H9 (cell line): ENCODE measurements at regions not wholly inside any gene's neighbourhood (a gene's known extent, or its start where the extent isn't known, plus 50 kb on each side); places are given as distances from the start of the nearest gene placed in this dataset.

ENCODE experiments used
- DNase-seq: peaks from one replicate; pipeline ENCODE4 v3.0.0-alpha.2; 2017
- H2AFZ ChIP-seq: one replicate; pipeline ENCODE4 v1.6.1; 2013; ENCODE audit warnings: mild to moderate bottlenecking, low read length, control low read depth, moderate library complexity
- H2AK5ac ChIP-seq: 2 replicates; pipeline ENCODE4 v1.6.1; 2013; ENCODE audit warnings: low read length, control low read depth, mixed read lengths; ENCODE audit not compliant: insufficient read length
- H2BK120ac ChIP-seq: one replicate; pipeline ENCODE4 v1.6.1; 2013; ENCODE audit warnings: low read depth, mild to moderate bottlenecking, low read length, control low read depth, inconsistent platforms; ENCODE audit not compliant: poor library complexity, severe bottlenecking
- H2BK12ac ChIP-seq: 2 replicates; pipeline ENCODE4 v1.6.1; 2013; ENCODE audit warnings: low read length, control low read depth, mixed read lengths, low read depth; ENCODE audit not compliant: insufficient read length
- H2BK15ac ChIP-seq: 2 replicates; pipeline ENCODE4 v1.6.1; 2013; ENCODE audit warnings: low read depth, low read length, control low read depth
- H2BK20ac ChIP-seq: one replicate; pipeline ENCODE4 v1.6.1; 2013; ENCODE audit warnings: low read depth, mild to moderate bottlenecking, low read length, control low read depth, inconsistent platforms; ENCODE audit not compliant: poor library complexity, severe bottlenecking
- H2BK5ac ChIP-seq: 2 replicates; pipeline ENCODE4 v1.6.1; 2013; ENCODE audit warnings: low read length, control low read depth, mixed read lengths; ENCODE audit not compliant: insufficient read length
- H3K14ac ChIP-seq: 2 replicates; pipeline ENCODE4 v1.6.1; 2013; ENCODE audit warnings: low read length, control low read depth; ENCODE audit not compliant: insufficient read depth
- H3K18ac ChIP-seq: 2 replicates; pipeline ENCODE4 v1.6.1; 2013; ENCODE audit warnings: low read depth, mild to moderate bottlenecking, mixed read lengths, low read length, control low read depth; ENCODE audit not compliant: insufficient read length
- H3K23ac ChIP-seq: 2 replicates; pipeline ENCODE4 v1.6.1; 2013; ENCODE audit warnings: low read length, control low read depth, mixed read lengths, low read depth; ENCODE audit not compliant: insufficient read length
- H3K23me2 ChIP-seq: 2 replicates; pipeline ENCODE4 v1.6.1; 2013; ENCODE audit warnings: low read depth, mild to moderate bottlenecking, mixed read lengths, low read length, control low read depth; ENCODE audit not compliant: insufficient read length, poor library complexity, severe bottlenecking
- H3K27ac ChIP-seq: 2 replicates; pipeline ENCODE4 v1.5.1; 2013; ENCODE audit warnings: low read length, control low read depth, mixed read lengths, low read depth; ENCODE audit not compliant: insufficient read length
- H3K27me3 ChIP-seq: 2 replicates; pipeline ENCODE4 v1.6.1; 2013; ENCODE audit warnings: low read length, control low read depth, inconsistent platforms; ENCODE audit not compliant: insufficient read depth
- H3K4ac ChIP-seq: 2 replicates; pipeline ENCODE4 v1.6.1; 2013; ENCODE audit warnings: low read depth, mild to moderate bottlenecking, control low read depth, inconsistent platforms, low read length, moderate library complexity
- H3K4me1 ChIP-seq: 2 replicates; pipeline ENCODE4 v1.6.1; 2013; ENCODE audit warnings: low read length, control low read depth, inconsistent platforms; ENCODE audit not compliant: insufficient read depth
- H3K4me2 ChIP-seq: 2 replicates; pipeline ENCODE4 v1.6.1; 2013; ENCODE audit warnings: low read length, control low read depth, mixed read lengths; ENCODE audit not compliant: insufficient read length, insufficient read depth
- H3K56ac ChIP-seq: 2 replicates; pipeline ENCODE4 v1.6.1; 2013; ENCODE audit warnings: low read depth, mild to moderate bottlenecking, mixed read lengths, low read length, control low read depth; ENCODE audit not compliant: insufficient read length
- H3K79me1 ChIP-seq: 2 replicates; pipeline ENCODE4 v1.6.1; 2013; ENCODE audit warnings: low read depth, mild to moderate bottlenecking, moderate library complexity, low read length, control low read depth, inconsistent platforms; ENCODE audit not compliant: insufficient read depth, poor library complexity, severe bottlenecking
- H3K79me2 ChIP-seq: 2 replicates; pipeline ENCODE4 v1.6.1; 2013; ENCODE audit warnings: low read length, control low read depth, inconsistent platforms; ENCODE audit not compliant: insufficient read depth
- H3K9ac ChIP-seq: 2 replicates; pipeline ENCODE4 v1.6.1; 2013; ENCODE audit warnings: low read length, control low read depth, mixed read lengths; ENCODE audit not compliant: insufficient read length; ENCODE audit errors: extremely low read depth
- H3K9me3 ChIP-seq: one replicate; pipeline ENCODE4 v1.6.1; 2013; ENCODE audit warnings: low read depth, low read length, inconsistent platforms; ENCODE audit not compliant: control insufficient read depth
- H3T11ph ChIP-seq: one replicate; pipeline ENCODE4 v1.6.1; 2013; ENCODE audit warnings: mild to moderate bottlenecking, low read length, control low read depth, inconsistent platforms
- H4K20me1 ChIP-seq: one replicate; pipeline ENCODE4 v1.6.1; 2013; ENCODE audit not compliant: control insufficient read depth, insufficient read length, insufficient read depth
- H4K5ac ChIP-seq: 2 replicates; pipeline ENCODE4 v1.6.1; 2013; ENCODE audit warnings: low read depth, mild to moderate bottlenecking, mixed read lengths, low read length, control low read depth; ENCODE audit not compliant: insufficient read length
- H4K8ac ChIP-seq: replicated peaks from 2 replicates; pipeline ENCODE4 v1.6.1; 2013; ENCODE audit warnings: low read length, control low read depth, mixed read lengths, low read depth; ENCODE audit not compliant: insufficient read length
- H4K91ac ChIP-seq: 2 replicates; pipeline ENCODE4 v1.6.1; 2013; ENCODE audit warnings: low read depth, mild to moderate bottlenecking, moderate library complexity, mixed read lengths, low read length, control low read depth; ENCODE audit not compliant: insufficient read length
- H3K27ac Mint-ChIP-seq, 3 experiments: 2 replicates in 2 of 3; 3 replicates in 1 of 3; pipeline ENCODE4 v1.8.0; 2020 to 2021; ENCODE audit warnings: mixed read lengths in 3 of 3, mild to moderate bottlenecking in 1 of 3, moderate library complexity in 1 of 3
- H3K27me3 Mint-ChIP-seq: 2 replicates; pipeline ENCODE4 v1.8.0; 2021; ENCODE audit warnings: low read depth, mild to moderate bottlenecking, moderate library complexity, mixed read lengths
- H3K36me3 Mint-ChIP-seq, 3 experiments: 2 replicates in 2 of 3; 3 replicates in 1 of 3; pipeline ENCODE4 v1.8.0; 2020 to 2021; ENCODE audit warnings: low read depth in 3 of 3, mixed read lengths in 3 of 3; ENCODE audit not compliant: insufficient read depth in 1 of 3
- H3K4me1 Mint-ChIP-seq, 2 experiments: 2 replicates each; pipeline ENCODE4 v1.8.0; 2020; ENCODE audit warnings: mixed read lengths in 2 of 2
- H3K4me3 Mint-ChIP-seq, 2 experiments: 2 replicates in 1 of 2; 3 replicates in 1 of 2; pipeline ENCODE4 v1.8.0; 2020 to 2021; ENCODE audit warnings: mild to moderate bottlenecking in 2 of 2, mixed read lengths in 2 of 2, moderate library complexity in 1 of 2
- H3K9me3 Mint-ChIP-seq, 2 experiments: 2 replicates in 1 of 2; 3 replicates in 1 of 2; pipeline ENCODE4 v1.8.0; 2020; ENCODE audit warnings: mild to moderate bottlenecking in 2 of 2, mixed read lengths in 2 of 2, moderate library complexity in 1 of 2
- WGBS: extraction: QIAGEN DNeasy Blood & Tissue Kit; methylation state at CpG from one replicate; pipeline ENCODE4 v1.1.7; 2013; ENCODE audit warnings: missing lambda C conversion rate, low lambda C conversion rate, mixed read lengths; ENCODE audit not compliant: insufficient read length; ENCODE audit errors: extremely low coverage; 5-methylcytosine and 5-hydroxymethylcytosine counted together
- TF ChIP-seq, protein P1 (sequence below): fragments of 200-600 bp; sonication (generic); conservative IDR thresholded peaks from 3 replicates; pipeline ENCODE4 v1.8.0; 2021; ENCODE audit warnings: antibody characterized with exemption, mild to moderate bottlenecking

DNA sequence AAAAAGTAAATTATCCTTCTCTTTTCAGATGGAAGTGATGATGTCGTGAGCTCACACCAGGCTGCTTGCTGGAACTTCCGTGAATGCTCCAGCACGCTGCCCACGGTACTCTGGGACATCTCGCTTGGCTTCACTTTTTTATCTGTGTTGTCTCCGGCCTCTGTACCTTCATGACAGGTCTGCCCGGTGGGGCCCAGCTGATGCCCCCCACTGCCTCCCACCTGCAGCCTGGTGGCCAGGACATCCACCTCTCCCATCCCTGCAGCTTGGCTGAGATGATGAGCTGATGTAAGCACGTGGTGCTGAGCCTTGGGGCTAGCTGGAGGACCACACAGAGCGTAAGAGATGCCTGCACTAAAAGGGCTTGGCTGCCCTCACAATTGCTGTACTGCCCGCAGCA, 59.0 kb upstream of the HELT start:
- Histone ChIP-seq H2BK120ac (no peak overlapping the region), H4K8ac (no peak overlapping the region), H2BK12ac (no peak overlapping the region), H3K4me1 (no peaks in the 10 kb centered on the region), H4K20me1 (no peaks in the 10 kb centered on the region), H3K27ac (no peak overlapping the region), H3K14ac (no peak overlapping the region), H2BK20ac (no peak overlapping the region), H3K79me2 (no peaks in the 10 kb centered on the region), H3K4me2 (no peak overlapping the region), H2AK5ac (no peak overlapping the region), H3K27me3 (no peaks in the 10 kb centered on the region), H3T11ph (no peak overlapping the region), H3K23ac (no peak overlapping the region), H4K5ac (no peak overlapping the region), H3K18ac (no peak overlapping the region), H3K9me3 (no peaks in the 10 kb centered on the region), H2BK5ac (no peak overlapping the region), H3K56ac (no peak overlapping the region), H2BK15ac (no peak overlapping the region), H3K79me1 (no peaks in the 10 kb centered on the region), H2AFZ (no peak overlapping the region), H4K91ac (no peak overlapping the region), H3K4ac (no peak overlapping the region), H3K9ac (no peak overlapping the region), H3K23me2 (no peaks in the 10 kb centered on the region)
- Mint-ChIP-seq H3K27me3 (no peaks in the 10 kb centered on the region), H3K4me1 (peaks cover 9 to 10% of the 10 kb centered on the region in 2 experiments), H3K4me3 (no peak overlapping the region), H3K36me3 (no peaks in the 10 kb centered on the region; a peak in 1 of 7 replicates), H3K27ac (0 out of 7 replicates have a peak overlapping the region, but pooled peaks of 1 of the 3 experiments have one; percentile 70), H3K9me3 (peaks cover 0 to under 1% of the 10 kb centered on the region in 2 experiments; a peak in 3 of 5 replicates)
- WGBS = no CpG with 5 or more reads among the region's 10 CpGs
- TF ChIP-seq, protein P1, sequence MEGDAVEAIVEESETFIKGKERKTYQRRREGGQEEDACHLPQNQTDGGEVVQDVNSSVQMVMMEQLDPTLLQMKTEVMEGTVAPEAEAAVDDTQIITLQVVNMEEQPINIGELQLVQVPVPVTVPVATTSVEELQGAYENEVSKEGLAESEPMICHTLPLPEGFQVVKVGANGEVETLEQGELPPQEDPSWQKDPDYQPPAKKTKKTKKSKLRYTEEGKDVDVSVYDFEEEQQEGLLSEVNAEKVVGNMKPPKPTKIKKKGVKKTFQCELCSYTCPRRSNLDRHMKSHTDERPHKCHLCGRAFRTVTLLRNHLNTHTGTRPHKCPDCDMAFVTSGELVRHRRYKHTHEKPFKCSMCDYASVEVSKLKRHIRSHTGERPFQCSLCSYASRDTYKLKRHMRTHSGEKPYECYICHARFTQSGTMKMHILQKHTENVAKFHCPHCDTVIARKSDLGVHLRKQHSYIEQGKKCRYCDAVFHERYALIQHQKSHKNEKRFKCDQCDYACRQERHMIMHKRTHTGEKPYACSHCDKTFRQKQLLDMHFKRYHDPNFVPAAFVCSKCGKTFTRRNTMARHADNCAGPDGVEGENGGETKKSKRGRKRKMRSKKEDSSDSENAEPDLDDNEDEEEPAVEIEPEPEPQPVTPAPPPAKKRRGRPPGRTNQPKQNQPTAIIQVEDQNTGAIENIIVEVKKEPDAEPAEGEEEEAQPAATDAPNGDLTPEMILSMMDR = no peak
- DNase-seq = peak; percentile 10
